Fibroblast of skin of abdomen (primary cell): ENCODE measurements at regions not wholly inside any gene's neighbourhood (a gene's known extent, or its start where the extent isn't known, plus 50 kb on each side); places are given as distances from the start of the nearest gene placed in this dataset.
A peak's percentile ranks its signal among the peaks of the same experiment; 100 is the strongest.

Source experiments
- DNase-seq: peaks from one replicate; pipeline ENCODE4 v3.0.0-alpha.2; 2013

DNA sequence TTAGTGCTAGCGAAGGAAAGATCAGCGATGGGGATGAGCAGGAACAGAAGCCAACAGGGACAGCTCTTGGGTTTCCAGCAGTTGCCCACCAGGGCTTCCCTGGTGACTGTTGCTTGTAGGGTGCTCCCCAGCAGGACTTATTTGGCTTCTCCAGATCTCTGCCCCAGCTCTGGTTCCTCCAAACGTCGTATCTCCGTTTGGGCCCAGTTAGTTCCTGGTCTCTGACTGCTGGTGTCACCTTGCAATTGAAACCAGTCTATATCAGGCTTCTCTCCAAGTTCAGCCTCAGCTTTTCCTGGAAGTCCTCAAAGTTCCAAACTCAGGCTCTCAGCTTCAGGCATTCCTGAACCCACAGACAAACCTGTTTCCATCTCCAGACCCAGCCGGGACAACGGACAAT is 70.8 kb upstream of the NXT1 start:
- no peak for DNase-seq

DNA sequence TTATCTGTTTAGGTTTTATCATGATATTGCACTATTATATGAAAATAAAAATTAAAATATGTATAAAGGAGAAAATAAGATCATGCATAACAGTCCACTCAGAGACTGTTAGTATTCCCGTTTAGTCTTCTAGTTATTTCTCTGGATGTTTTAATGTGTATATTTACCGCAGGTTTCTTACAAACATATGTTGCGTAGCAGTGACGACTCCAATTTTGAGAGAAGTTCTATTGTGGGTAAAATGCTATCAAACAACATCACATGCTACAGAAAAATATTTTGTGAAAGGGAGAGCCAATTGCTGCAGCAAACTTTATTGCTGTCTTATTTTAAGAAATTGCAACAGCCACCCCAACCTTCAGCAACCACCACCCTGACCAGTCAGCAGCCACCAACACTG is 72.4 kb upstream of the NXT1 start:
- DNase-seq, result no peak

DNA sequence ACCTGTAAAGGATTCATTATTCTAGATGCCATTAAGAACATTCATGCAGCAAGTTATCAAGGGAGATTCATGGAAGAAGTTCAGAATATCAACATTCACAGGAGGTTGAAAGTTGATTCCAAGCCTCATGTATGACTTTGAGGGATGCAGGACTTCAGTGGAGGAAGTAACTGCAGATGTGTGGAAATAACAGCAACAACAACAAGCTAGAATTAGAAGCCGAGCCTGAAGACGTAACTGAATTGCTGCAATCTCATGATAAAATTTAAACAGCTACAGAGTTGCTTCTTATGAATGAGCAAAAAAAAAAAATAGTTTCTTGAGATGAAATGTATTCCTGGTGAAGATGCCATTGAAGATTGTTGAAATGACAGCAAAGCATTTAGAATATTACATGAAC is 73.3 kb upstream of the NXT1 start:
- no peak for DNase-seq

DNA sequence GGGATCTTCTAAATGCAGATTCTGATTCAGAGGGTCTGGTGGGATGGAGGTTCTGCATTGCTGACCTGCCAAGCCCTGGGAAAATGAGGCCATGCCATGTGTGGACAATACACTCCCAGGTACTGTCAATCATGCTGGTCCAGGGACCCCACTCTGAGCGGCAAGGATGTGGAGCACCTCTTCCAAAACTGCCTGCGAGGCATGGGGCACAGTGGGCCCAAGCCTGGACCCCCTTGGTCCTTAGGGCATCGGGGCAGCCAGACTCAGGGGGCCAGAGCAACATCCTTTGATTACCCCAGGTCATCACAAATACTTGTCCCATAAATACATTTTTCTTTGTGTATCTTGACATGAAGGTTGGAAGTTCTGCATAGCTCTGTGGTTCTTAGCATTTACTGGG is 76.8 kb upstream of the NXT1 start:
- DNase-seq, result no peak

DNA sequence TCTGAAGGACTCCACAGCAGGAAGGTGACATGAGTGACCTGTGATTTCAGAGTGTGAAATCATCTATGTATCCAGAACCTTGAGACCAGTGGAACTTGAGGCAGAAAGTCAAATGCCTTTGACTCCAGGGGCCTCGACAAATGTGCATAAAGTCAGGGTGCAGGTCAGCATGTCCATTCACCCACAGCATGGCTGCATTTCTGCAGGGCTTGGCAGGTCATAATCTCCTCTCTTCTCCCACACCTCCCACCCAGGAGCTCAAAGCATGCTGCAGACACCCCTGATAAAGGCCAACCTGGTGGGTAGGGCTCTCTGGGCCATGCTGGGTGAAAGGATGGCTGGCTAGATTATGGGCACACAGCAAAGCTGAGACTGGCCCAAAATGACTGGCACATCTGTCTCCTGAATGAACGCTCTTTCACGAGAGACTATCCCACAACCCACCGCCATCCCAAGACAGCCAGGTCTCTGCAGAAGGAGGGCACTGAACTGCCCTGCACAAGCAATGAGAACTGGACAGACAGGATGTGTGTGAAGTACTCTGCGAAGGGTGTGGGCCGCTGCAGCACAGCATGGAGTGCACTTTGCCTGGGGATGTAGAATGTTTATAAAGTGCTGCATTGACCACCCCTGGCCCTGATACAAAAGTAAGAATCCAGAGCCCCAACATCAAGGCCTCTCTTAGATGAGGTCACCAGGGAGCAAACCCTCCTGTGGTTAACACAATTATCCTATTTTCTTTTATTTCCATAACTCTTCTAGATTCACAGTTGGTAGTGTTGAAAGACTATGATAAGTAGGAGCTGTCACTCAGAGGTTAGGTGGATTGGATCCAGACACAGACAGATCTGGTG is 78.2 kb upstream of the NXT1 start:
- DNase-seq, result no peak

DNA sequence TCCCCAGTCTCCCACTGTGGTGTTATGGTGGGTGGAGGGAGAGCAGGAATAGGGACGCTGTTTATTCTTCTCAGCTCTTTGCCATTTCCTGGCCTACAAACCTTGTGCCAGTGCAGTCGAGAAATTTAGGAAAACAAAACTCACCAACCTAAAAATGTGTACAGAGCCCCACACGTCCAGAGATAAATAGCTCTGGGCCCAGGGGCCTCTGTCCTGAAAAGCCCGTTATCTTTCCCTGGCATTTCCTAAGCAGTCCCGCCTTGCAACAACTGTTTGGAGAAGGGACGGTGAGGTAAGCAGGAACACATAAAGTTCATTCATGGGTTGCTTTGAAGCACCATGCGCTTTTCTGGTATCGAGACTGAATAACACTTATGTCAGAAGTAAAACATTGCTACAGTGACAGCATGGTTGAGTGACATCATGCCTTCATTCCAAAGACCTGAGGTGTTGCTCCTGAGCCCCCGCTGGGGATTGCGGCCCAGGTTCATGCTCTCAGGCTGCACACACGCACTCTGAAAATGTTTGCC is 80.1 kb upstream of the NXT1 start:
- peak; percentile 73 for DNase-seq

DNA sequence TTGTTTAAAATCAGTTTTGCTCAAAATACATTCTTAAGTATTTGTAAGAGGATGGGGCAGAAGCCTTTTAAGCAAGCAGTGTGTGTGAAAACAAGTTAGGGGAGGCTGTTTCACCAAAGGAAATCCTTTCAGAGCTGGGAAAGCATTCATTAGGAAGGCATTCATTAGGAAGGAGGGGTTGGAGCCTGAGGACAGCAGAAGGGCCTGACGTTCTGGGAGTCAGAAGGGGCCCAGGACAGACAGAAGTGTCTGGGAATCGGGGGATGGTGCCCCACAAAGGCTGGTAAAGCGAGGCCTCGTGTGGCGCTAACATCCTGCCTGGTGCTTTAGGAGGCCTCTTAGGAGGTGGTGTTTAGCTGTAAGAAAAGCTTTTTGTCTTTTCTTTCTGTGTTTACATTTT is 80.6 kb upstream of the NXT1 start:
- DNase-seq, result no peak

DNA sequence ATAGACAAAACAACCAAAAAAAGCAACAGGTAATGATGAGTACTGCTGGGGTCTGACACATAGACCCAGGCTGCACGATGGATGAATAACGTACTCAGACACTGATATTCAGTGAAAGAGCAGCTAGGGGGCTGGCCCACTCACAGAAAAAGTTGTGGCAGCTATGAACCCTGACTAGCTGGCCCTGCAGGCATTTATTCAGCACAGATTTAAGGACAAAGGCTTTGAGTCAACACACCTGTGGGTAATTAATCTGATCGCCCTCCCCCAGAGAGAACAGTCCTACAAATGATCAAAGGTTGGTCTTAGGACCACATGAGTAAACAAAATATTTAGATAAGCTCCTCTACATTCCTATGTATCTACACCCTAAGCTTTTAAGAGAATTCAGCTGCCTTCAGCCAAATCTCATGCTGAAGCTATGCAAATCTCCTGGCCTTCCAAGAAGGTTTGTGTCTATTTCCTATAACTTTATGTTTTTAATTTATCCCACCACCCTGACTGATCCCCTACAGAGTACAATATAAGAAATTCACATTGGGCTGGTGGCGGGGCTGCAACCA is 81.7 kb upstream of the NXT1 start:
- no peak for DNase-seq

DNA sequence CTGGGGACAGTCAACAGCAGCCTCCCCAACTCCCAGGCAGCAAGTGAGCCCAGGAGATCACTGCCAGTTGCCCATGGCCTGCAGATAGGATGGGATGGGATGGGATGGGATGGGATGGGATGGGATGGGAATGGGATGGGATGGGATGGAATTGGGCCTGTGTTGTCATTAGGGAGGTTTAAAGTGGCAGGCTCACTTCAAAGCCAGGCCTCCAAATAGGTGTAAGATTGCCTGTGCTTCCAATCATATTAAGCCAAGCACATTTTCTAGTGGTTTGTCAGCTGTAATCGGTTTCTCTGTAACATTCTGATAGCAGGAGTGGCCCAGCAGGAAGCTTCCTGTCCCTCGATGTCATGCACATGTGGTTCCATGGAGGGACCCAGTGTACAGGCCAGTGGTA is 82.7 kb upstream of the NXT1 start:
- no peak for DNase-seq

DNA sequence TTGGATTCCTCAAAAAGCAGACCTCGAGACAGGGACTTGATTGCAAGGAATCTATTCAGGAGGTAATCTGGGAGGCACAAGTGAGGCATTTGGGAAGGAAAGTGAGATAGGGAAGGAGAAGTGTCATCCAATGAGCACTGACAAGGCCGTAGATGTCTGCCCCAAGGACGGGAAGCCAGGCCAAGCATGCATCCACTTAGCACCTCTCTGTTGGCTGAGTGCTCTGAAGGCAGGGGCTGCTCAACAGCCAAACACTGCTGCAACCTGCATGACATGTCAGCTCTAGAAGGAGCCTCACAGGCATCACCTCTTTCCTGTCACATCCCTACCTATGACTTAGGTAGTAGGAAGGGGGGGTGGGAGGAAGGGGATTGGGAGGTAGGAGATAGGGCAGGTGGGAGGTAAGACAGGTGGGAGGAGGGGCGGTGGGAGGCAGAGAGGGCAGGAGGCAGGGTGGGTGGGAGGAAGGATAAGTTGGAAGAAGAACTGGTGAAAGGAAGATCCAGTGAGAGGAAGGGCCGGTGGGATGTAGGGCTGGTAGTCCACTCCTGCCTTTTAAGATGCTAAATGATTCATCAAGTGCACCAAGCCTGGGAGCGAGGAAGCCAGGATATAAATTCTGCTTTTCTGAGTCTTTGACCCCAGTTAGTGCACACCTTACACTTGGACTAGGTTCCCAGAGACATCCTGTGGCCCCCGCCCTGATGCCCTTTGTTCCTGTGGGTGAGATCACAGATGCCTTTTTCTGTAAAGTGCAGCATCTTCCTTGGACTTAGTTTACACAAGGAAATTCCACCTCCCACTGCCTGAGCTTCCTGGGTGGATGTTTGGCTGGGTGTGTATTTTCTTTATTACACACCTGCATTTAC is 83.8 kb upstream of the NXT1 start:
- DNase-seq, result no peak

DNA sequence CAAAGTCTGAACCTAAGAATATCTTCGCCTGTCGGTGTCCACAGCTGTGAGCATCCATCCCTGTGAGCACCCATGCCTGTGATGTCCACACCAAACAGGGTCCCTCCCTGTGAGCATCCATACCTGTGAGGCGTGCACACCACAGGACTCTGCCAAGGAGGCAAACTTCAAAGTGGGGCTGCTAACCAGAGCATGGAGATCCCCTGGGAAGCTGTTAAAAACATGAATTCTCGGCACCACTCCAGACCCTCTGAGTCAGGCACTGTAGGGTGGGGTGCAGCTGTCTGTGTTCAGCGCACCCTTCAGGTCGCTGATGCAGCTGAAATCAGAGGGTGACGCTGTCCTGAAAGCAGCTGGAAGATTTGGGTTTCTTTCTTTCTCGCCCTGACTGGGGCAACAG is 85.4 kb upstream of the NXT1 start:
- DNase-seq, result peak; percentile 48

DNA sequence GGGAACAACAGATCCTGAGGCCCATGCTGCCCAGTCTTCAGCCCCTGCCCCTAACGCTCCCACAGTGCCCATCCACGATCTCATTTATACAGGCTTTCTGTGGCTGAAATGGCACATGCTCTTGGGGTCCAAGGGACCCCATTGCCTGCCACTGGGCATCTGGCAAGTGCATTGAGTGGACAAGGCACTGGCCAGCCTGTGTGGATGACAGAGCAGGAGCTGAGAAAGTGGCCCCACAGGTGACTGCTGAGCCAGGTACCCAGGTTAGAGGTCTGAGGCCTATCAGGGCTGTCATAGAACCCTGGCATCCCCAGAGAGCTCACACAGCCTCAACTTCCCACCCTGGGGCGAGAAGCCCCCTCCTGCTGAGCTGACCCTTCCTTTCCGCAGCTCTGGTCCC is 86.0 kb upstream of the NXT1 start:
- DNase-seq, result no peak

DNA sequence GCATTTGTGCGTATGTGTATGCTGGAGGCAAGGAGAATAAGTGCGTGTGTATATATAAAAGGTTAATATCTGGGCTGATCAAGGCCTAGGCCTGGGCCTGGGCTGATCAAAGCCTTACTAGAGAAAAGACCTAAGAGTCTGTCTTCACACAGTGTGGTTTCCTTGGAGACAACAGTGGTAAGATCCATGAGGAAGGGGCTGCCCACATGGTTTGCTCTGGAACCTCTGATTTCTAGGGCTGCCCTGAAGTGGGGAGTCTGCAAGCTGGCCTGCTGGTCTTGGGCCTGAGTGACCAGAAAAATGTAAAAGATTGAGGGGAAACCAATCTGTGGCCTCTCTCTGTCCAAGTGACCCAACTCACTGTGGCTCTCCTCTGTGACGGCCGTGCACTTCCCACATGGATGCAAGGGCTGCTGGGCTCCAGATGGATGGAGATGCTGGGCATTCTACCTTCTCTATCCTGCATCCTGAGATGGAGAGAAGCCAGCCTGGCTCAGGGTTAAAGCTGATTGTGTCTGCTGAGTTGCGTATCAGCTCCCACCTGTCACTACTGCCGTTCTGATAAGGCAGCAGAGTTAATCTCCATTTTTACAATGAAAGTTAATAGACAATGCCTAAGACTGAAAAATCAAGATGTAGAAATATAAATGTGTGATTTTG is 90.3 kb upstream of the NXT1 start:
- DNase-seq, result no peak

DNA sequence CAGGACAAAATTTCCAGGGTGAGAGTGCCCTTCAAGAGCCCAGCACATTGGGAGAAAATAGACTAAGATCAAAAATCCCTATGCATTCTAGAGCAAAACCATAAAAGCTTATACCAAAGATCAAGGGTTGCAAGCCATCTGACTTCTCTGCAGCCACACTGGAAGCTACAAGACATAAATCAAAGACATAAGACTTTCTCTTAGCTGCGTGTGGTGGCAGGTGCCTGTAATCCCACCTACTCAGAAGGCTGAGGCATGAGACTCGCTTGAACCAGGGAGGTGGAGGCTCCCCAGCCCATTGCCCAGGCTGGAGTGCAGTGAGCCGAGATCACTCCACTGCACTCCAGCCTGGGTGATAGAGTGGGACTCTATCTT is 91.9 kb upstream of the NXT1 start:
- DNase-seq, result no peak

DNA sequence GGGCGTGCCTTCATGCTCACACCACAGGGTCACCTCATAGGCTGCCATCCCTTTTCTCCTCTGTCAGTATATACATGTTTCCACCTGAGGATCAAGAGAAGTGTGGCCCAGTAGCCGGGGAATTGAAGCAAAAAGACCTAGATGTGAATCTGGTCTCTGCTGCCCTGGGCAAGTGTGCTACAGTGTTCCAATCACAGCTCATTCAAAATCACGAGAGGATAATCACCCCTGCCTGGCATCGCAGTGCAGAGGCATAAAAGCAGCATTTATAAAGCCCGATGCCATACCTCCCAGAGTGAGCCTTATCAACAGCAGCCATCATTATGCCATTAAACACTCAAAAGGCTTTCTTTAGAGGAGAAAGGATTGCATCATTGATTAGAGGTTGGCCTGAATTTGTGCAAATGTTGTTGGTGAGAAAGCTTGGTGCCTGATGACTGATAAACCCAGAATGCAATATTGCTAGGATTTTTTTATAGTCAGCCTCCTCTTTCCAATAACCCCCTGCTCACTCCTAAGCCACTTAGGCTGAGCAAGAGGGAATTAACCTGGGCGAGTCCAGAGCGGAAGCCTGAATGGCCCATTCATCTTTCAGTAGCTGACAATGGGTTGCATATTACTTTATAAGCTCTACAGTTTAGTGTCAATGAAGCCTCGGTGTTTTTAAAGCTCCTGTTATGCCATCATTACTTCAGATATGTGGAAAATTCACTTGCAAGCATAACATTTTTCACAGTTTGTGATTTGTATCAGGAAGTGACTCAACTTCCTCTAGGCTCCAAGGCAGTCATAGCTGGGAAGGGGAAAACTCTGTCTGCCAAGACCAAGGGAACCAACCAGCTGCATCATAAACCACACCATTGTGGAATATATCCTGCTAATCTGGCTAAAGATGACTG is 92.5 kb upstream of the NXT1 start:
- peak; percentile 88 for DNase-seq

DNA sequence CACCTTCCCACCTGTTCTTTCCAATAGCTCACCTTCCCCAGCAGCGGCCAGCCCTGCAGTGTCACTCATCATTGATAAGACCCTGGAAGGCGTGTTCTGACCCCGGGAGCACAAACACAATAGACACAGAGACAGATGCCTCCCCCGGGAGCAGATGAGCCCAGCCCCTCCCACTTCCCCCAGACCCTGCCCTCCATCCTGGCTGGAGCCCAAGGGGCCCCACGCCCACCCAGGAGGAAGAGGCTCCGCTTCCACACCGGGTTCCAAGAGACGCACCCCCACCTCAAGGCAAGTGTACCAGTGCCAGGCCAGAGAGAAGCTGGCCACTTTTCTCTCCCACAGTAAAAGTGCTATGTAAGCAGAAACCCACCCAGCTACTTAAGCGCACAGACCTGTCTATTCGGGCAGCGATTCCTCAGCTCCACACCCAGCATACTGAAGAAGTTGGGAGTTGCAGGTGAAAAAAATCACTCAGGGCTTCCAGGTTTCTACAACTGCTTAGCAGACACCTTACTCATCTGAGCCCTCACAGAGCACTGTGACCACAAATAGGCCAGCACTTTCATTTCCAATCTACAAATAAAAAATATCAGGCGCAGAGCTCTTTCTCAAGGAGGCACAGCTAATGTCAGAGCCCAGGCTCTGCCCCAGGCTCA is 93.4 kb upstream of the NXT1 start:
- no peak for DNase-seq

DNA sequence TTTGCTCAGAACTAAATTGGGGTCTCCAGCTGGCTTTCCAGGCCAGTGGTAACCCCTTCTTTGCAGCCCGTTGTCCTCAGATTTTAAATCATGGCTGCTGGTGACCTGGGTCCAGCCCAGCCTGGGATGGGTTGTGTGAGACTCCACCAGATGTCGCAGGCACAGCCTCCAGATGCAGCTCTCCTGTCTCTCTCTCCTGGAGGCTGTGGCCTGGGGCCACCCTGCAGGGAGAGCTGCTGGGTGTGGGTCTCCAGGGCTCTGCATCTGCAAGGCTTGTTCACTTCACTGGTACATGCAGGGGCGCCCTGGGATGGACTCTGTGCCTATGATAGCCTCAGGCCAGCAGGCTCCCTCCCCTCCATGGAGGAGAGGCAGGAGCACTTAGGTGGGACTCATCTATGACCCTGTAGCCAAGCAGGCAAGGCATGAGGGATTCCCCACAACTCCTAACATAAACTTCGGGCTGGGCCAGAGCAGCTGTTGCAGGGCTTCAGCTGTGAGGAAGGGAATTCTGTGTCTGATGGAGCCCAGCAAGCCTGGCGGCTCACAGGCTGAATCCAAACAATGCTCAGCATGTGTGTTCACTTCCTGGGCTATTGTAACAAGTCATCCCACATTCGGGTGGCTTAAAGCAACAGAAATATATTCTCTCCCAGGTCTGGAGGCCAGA is 94.7 kb upstream of the NXT1 start:
- peak; percentile 53 for DNase-seq

DNA sequence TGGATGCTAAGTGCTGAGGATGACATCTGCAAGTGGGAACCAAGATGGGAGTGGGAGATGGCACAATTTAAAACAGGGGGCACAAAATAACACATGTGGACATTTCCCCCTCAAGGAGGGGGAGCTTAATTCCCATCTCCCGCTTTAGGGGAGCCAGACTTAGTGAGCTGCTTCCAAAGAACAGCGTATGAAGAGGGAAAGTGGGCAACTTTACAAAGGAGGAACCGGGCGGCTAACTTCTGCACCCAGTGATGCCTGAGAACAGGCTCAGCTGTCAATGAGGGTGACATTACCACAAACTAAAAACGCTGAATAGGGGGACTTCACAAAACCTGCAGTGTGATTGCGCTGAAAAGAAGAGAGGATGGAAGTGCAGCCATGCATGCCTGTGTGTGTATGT is 95.5 kb upstream of the NXT1 start:
- no peak for DNase-seq

DNA sequence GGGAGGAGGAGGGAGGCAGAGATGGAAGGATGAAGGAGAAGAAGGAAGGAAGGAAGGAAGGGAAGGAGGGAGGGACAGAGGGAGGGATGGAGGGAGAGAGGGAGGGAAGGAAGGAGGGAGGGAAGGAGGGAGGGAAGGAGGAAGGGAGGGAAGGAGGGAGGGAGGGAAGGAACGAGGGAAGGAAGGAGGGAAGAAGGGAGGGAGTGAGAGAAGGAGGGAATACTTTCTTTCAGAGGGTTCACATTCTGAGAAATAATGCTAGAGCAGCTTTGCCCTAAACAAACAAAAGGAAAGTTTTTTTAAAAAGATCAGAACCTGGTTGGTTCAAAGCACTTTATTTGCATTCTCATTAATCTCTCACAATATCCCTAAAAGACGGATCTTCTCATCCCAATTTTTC is 96.1 kb upstream of the NXT1 start:
- no peak for DNase-seq

DNA sequence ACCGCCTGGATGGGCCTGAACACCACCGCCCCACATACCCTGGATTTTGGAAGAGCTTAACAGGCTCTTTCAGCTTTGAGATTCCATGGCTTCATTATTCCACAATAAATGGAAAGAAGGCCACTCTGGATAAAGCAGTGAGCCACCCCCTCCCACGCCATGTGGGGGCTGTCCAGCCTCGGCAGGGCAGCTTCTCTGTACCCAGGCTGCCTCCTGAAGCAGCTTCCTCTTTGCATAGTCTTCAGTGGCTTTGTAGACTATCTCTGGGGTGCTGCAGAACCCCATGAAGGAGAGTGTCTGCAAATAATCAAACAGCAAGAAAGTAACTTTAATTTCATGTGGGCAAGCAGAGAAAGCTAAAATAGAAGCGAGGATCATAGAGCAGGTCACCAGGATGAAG is 96.6 kb upstream of the NXT1 start:
- DNase-seq, result no peak

DNA sequence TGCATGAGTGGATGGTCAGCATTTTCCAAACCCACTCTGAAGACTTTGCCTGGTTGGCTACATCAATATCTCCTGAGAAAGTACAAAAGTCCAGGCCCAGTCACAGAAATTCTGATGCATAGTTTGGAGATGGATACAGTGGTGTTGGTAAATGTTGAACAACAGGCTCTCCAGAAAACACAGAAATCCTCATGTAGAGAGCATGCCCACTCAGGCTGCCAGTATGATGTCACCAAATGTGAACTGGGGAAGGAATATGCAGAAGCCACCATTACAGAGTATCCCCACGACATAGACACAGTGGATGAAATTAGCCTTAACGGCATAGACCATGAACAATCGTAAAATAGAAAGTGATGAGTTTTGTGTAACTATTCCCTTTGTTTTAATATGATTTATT is 97.1 kb upstream of the NXT1 start:
- DNase-seq, result no peak
